ENCODE measurements at regions not wholly inside any gene's neighbourhood (a gene's known extent, or its start where the extent isn't known, plus 50 kb on each side); places are given as distances from the start of the nearest gene placed in this dataset.

GRCh38 chr9:73007966-73008672 lies 55.3 kb upstream of the ALDH1A1 start:
- TF ChIP-seq, protein P1, sequence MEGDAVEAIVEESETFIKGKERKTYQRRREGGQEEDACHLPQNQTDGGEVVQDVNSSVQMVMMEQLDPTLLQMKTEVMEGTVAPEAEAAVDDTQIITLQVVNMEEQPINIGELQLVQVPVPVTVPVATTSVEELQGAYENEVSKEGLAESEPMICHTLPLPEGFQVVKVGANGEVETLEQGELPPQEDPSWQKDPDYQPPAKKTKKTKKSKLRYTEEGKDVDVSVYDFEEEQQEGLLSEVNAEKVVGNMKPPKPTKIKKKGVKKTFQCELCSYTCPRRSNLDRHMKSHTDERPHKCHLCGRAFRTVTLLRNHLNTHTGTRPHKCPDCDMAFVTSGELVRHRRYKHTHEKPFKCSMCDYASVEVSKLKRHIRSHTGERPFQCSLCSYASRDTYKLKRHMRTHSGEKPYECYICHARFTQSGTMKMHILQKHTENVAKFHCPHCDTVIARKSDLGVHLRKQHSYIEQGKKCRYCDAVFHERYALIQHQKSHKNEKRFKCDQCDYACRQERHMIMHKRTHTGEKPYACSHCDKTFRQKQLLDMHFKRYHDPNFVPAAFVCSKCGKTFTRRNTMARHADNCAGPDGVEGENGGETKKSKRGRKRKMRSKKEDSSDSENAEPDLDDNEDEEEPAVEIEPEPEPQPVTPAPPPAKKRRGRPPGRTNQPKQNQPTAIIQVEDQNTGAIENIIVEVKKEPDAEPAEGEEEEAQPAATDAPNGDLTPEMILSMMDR (IDR thresholded peaks at IDR 0.05): no peak
- TF ChIP-seq TCF7L2 (IDR thresholded peaks at IDR 0.05; ENCODE audit: low read depth, low read length): no peak

Data from Panc1 (cell line).